Activated T-helper 1 cell treated with Interleukin-2 at 50 U/mL for 16 hours (primary cell): ENCODE measurements at regions not wholly inside any gene's neighbourhood (a gene's known extent, or its start where the extent isn't known, plus 50 kb on each side); places are given as distances from the start of the nearest gene placed in this dataset.

Source experiments
- DNase-seq: peaks from one replicate; pipeline ENCODE4 v3.0.0-alpha.2; 2020; ENCODE audit warnings: low read depth

- no peak for DNase-seq
Observed at GRCh38 chr11:115722711-115723110, 218.5 kb upstream of the CADM1 start.

- no peak for DNase-seq
Observed at GRCh38 chr11:115721296-115721995, 217.2 kb upstream of the CADM1 start.

- DNase-seq: no peak
Observed at GRCh38 chr11:115720602-115721245, 216.5 kb upstream of the CADM1 start.

GRCh38 chr11:115718945-115719344 lies 214.7 kb upstream of the CADM1 start:
- no peak for DNase-seq

- DNase-seq: no peak
Observed at GRCh38 chr11:115718106-115718505, 213.9 kb upstream of the CADM1 start.

- DNase-seq: no peak
Observed at GRCh38 chr11:115716601-115717529, 212.7 kb upstream of the CADM1 start.

GRCh38 chr11:115716080-115716479 lies 211.9 kb upstream of the CADM1 start:
- no peak for DNase-seq

- DNase-seq: no peak
Observed at GRCh38 chr11:115715251-115715770, 211.1 kb upstream of the CADM1 start.

GRCh38 chr11:115712296-115712695 lies 208.1 kb upstream of the CADM1 start:
- no peak for DNase-seq

- no peak for DNase-seq
Observed at GRCh38 chr11:115710980-115711379, 206.8 kb upstream of the CADM1 start.

GRCh38 chr11:115710426-115710825 lies 206.2 kb upstream of the CADM1 start:
- DNase-seq: no peak

- no peak for DNase-seq
Observed at GRCh38 chr11:115709297-115709696, 205.1 kb upstream of the CADM1 start.

- DNase-seq: no peak
Observed at GRCh38 chr11:115707180-115707905, 203.1 kb upstream of the CADM1 start.

- DNase-seq: no peak
Observed at GRCh38 chr11:115706626-115707135, 202.5 kb upstream of the CADM1 start.

GRCh38 chr11:115705200-115705599 lies 201.0 kb upstream of the CADM1 start:
- no peak for DNase-seq

GRCh38 chr11:115700981-115701875 lies 197.0 kb upstream of the CADM1 start:
- no peak for DNase-seq

- DNase-seq: no peak
Observed at GRCh38 chr11:115700496-115700895, 196.3 kb upstream of the CADM1 start.

- no peak for DNase-seq
Observed at GRCh38 chr11:115699733-115700132, 195.5 kb upstream of the CADM1 start.

- DNase-seq: no peak
Observed at GRCh38 chr11:115699326-115699725, 195.1 kb upstream of the CADM1 start.

- no peak for DNase-seq
Observed at GRCh38 chr11:115698243-115698642, 194.0 kb upstream of the CADM1 start.

GRCh38 chr11:115696563-115696962 lies 192.3 kb upstream of the CADM1 start:
- no peak for DNase-seq
